HG03354 (cell line): ENCODE measurements at regions not wholly inside any gene's neighbourhood (a gene's known extent, or its start where the extent isn't known, plus 50 kb on each side); places are given as distances from the start of the nearest gene placed in this dataset.

Experiments
- ATAC-seq: cut with Tn5 transposase; IDR thresholded peaks from one replicate; pipeline ENCODE4 v1.9.1; 2021; ENCODE audit warnings: mild to moderate bottlenecking; ENCODE audit not compliant: unreplicated experiment, poor library complexity, severe bottlenecking

GRCh38 chr10:7507887-7508726 is 97.3 kb upstream of the SFMBT2 start:
- ATAC-seq: peak; percentile 46

GRCh38 chr10:7506571-7506970 is 95.7 kb upstream of the SFMBT2 start:
- ATAC-seq: no peak

GRCh38 chr10:7505196-7505595 is 94.4 kb upstream of the SFMBT2 start:
- ATAC-seq: no peak

- ATAC-seq: no peak
Measured at GRCh38 chr10:7503190-7503589, 92.4 kb upstream of the SFMBT2 start.

- ATAC-seq: no peak
Measured at GRCh38 chr10:7501157-7501556, 90.3 kb upstream of the SFMBT2 start.

- no peak for ATAC-seq
Measured at GRCh38 chr10:7498111-7498510, 87.3 kb upstream of the SFMBT2 start.

GRCh38 chr10:7493996-7494395 is 83.2 kb upstream of the SFMBT2 start:
- ATAC-seq: no peak

GRCh38 chr10:7492660-7493046 is 81.8 kb upstream of the SFMBT2 start:
- ATAC-seq: peak; percentile 9

GRCh38 chr10:7491949-7492659 is 81.3 kb upstream of the SFMBT2 start:
- peak; percentile 92 for ATAC-seq

- no peak for ATAC-seq
Measured at GRCh38 chr10:7491230-7491629, 80.4 kb upstream of the SFMBT2 start.

- ATAC-seq: no peak
Measured at GRCh38 chr10:7488418-7488829, 77.6 kb upstream of the SFMBT2 start.

- no peak for ATAC-seq
Measured at GRCh38 chr10:7487528-7487927, 76.7 kb upstream of the SFMBT2 start.

GRCh38 chr10:7486528-7486927 is 75.7 kb upstream of the SFMBT2 start:
- no peak for ATAC-seq

GRCh38 chr10:7485799-7486198 is 75.0 kb upstream of the SFMBT2 start:
- ATAC-seq: no peak

- no peak for ATAC-seq
Measured at GRCh38 chr10:7485244-7485556, 74.4 kb upstream of the SFMBT2 start.

GRCh38 chr10:7484456-7485243 is 73.8 kb upstream of the SFMBT2 start:
- peak; percentile 65 for ATAC-seq

- no peak for ATAC-seq
Measured at GRCh38 chr10:7483848-7484247, 73.0 kb upstream of the SFMBT2 start.

- ATAC-seq: no peak
Measured at GRCh38 chr10:7482992-7483391, 72.2 kb upstream of the SFMBT2 start.

GRCh38 chr10:7481368-7481765 is 70.5 kb upstream of the SFMBT2 start:
- ATAC-seq: no peak

- peak; percentile 61 for ATAC-seq
Measured at GRCh38 chr10:7480742-7481367, 70.0 kb upstream of the SFMBT2 start.
